Thymus (tissue), 11 donors: ENCODE measurements at regions not wholly inside any gene's neighbourhood (a gene's known extent, or its start where the extent isn't known, plus 50 kb on each side); places are given as distances from the start of the nearest gene placed in this dataset.

Source experiments
- DNase-seq, 9 donors: peaks; one replicate each; pipeline ENCODE4 v3.0.0-alpha.2; 2013; ENCODE audit warnings: low spot score in 9 of 9, low read depth in 6 of 9, missing footprints in 1 of 9
- H3K27ac ChIP-seq, 2 donors: one replicate each; pipeline ENCODE4 v1.5.1; 2013; ENCODE audit warnings: control low read depth in 1 of 2, low read depth in 1 of 2, low read length in 1 of 2, mild to moderate bottlenecking in 1 of 2, moderate library complexity in 1 of 2
- H3K27me3 ChIP-seq, 2 donors: one replicate each; pipeline ENCODE4 v1.5.1; 2013; ENCODE audit warnings: low read length in 1 of 2; ENCODE audit not compliant: control insufficient read depth in 2 of 2, insufficient read depth in 1 of 2
- H3K36me3 ChIP-seq, 2 donors: one replicate each; pipeline ENCODE4 v1.5.1; 2013; ENCODE audit warnings: low read length in 1 of 2, mild to moderate bottlenecking in 1 of 2, moderate library complexity in 1 of 2; ENCODE audit not compliant: control insufficient read depth in 2 of 2, insufficient read depth in 2 of 2
- H3K4me1 ChIP-seq, 2 donors: one replicate each; pipeline ENCODE4 v1.5.1; 2013; ENCODE audit warnings: low read length in 2 of 2; ENCODE audit not compliant: control insufficient read depth in 2 of 2, insufficient read depth in 2 of 2
- H3K4me3 ChIP-seq, 2 donors: one replicate each; pipeline ENCODE4 v1.5.1; 2013; ENCODE audit warnings: low read length in 2 of 2, control low read depth in 1 of 2, mild to moderate bottlenecking in 1 of 2
- H3K9me3 ChIP-seq, 2 donors: one replicate each; pipeline ENCODE4 v1.5.1; 2013; ENCODE audit warnings: low read length in 1 of 2, mild to moderate bottlenecking in 1 of 2; ENCODE audit not compliant: control insufficient read depth in 2 of 2, insufficient read depth in 1 of 2
- WGBS: extraction: QIAGEN DNeasy Blood & Tissue Kit; methylation state at CpG from one replicate; pipeline ENCODE4 v1.1.7; 2013; 5-methylcytosine and 5-hydroxymethylcytosine counted together
- donor health status: healthy.

- no peak for DNase-seq
- 61% methylated on average over 4 of the region's 4 CpGs for WGBS
- Histone ChIP-seq H3K27me3 (no peaks in the 10 kb centered on the region), H3K27ac (no peak overlapping the region), H3K36me3 (no peaks in the 10 kb centered on the region), H3K9me3 (peaks cover 0 to 2% of the 10 kb centered on the region in 2 donors), H3K4me1 (no peaks in the 10 kb centered on the region), H3K4me3 (no peak overlapping the region)
Measured at GRCh38 chr20:52722926-52723688, 249.1 kb upstream of the TSHZ2 start.

GRCh38 chr20:52708137-52708536, 264.0 kb upstream of the TSHZ2 start:
- Histone ChIP-seq H3K4me3 (no peak overlapping the region), H3K4me1 (no peaks in the 10 kb centered on the region), H3K27ac (no peak overlapping the region), H3K27me3 (no peaks in the 10 kb centered on the region), H3K9me3 (no peaks in the 10 kb centered on the region), H3K36me3 (no peaks in the 10 kb centered on the region)
- WGBS: 86% methylated on average over 1 of the region's 1 CpG
- no peak for DNase-seq

GRCh38 chr20:52704553-52704952, 267.6 kb upstream of the TSHZ2 start:
- H3K9me3 ChIP-seq: no peaks in the 10 kb centered on the region
- no peaks in the 10 kb centered on the region for H3K27me3 ChIP-seq
- H3K36me3 ChIP-seq: no peaks in the 10 kb centered on the region
- WGBS: 86% methylated on average over 1 of the region's 1 CpG
- H3K27ac ChIP-seq: no peak overlapping the region
- DNase-seq: no peak
- no peaks in the 10 kb centered on the region for H3K4me1 ChIP-seq
- no peak overlapping the region for H3K4me3 ChIP-seq

- H3K4me3 ChIP-seq: no peak overlapping the region
- H3K27ac ChIP-seq: no peak overlapping the region
- WGBS: 68% methylated on average over 2 of the region's 2 CpGs
- H3K27me3 ChIP-seq: no peaks in the 10 kb centered on the region
- no peaks in the 10 kb centered on the region for H3K36me3 ChIP-seq
- H3K4me1 ChIP-seq: no peaks in the 10 kb centered on the region
- H3K9me3 ChIP-seq: no peaks in the 10 kb centered on the region
- no peak for DNase-seq
Measured at GRCh38 chr20:52688345-52688744, 283.8 kb upstream of the TSHZ2 start.

GRCh38 chr20:52684905-52685304, 287.3 kb upstream of the TSHZ2 start:
- 76% methylated on average over 5 of the region's 5 CpGs for WGBS
- Histone ChIP-seq H3K4me3 (no peak overlapping the region), H3K27ac (no peak overlapping the region), H3K27me3 (no peaks in the 10 kb centered on the region), H3K9me3 (peaks cover 0 to 5% of the 10 kb centered on the region in 2 donors), H3K4me1 (no peaks in the 10 kb centered on the region), H3K36me3 (no peaks in the 10 kb centered on the region)
- DNase-seq: no peak

- Histone ChIP-seq H3K36me3 (no peaks in the 10 kb centered on the region), H3K27me3 (no peaks in the 10 kb centered on the region), H3K9me3 (peaks cover 0 to 5% of the 10 kb centered on the region in 2 donors), H3K4me1 (no peaks in the 10 kb centered on the region), H3K4me3 (no peak overlapping the region), H3K27ac (no peak overlapping the region)
- no peak for DNase-seq
- 57% methylated on average over 14 of the region's 14 CpGs for WGBS
Measured at GRCh38 chr20:52684176-52684575, 288.0 kb upstream of the TSHZ2 start.

GRCh38 chr20:52683761-52684160, 288.4 kb upstream of the TSHZ2 start:
- no peak for DNase-seq
- Histone ChIP-seq H3K4me3 (no peak overlapping the region), H3K4me1 (no peaks in the 10 kb centered on the region), H3K27ac (no peak overlapping the region), H3K9me3 (peaks cover 0 to 5% of the 10 kb centered on the region in 2 donors), H3K36me3 (no peaks in the 10 kb centered on the region), H3K27me3 (no peaks in the 10 kb centered on the region)
- 66% methylated on average over 5 of the region's 5 CpGs for WGBS

GRCh38 chr20:52682237-52682636, 289.9 kb upstream of the TSHZ2 start:
- H3K4me3 ChIP-seq: no peak overlapping the region
- WGBS: 8% methylated on average over 1 of the region's 1 CpG
- peaks cover 0 to 5% of the 10 kb centered on the region in 2 donors for H3K9me3 ChIP-seq
- H3K4me1 ChIP-seq: no peaks in the 10 kb centered on the region
- no peak for DNase-seq
- no peak overlapping the region for H3K27ac ChIP-seq
- no peaks in the 10 kb centered on the region for H3K36me3 ChIP-seq
- H3K27me3 ChIP-seq: no peaks in the 10 kb centered on the region

GRCh38 chr20:52681288-52681687, 290.9 kb upstream of the TSHZ2 start:
- no peak for DNase-seq
- Histone ChIP-seq H3K9me3 (peaks cover 0 to 5% of the 10 kb centered on the region in 2 donors), H3K4me1 (no peaks in the 10 kb centered on the region), H3K27ac (no peak overlapping the region), H3K36me3 (no peaks in the 10 kb centered on the region), H3K4me3 (no peak overlapping the region), H3K27me3 (no peaks in the 10 kb centered on the region)
- 82% methylated on average over 6 of the region's 6 CpGs for WGBS
